Vagina (tissue), 2 donors: ENCODE measurements at regions not wholly inside any gene's neighbourhood (a gene's known extent, or its start where the extent isn't known, plus 50 kb on each side); places are given as distances from the start of the nearest gene placed in this dataset.

Experiments used
- POLR2A ChIP-seq, 2 donors: fragments of 450-650 bp; IDR thresholded peaks; one replicate each; pipeline ENCODE4 v1.6.1; 2017; ENCODE audit warnings: antibody characterized with exemption in 2 of 2, mild to moderate bottlenecking in 2 of 2, moderate library complexity in 2 of 2
- POLR2AphosphoS5 ChIP-seq, 2 donors: sonication (generic); formaldehyde crosslinking; IDR thresholded peaks; one replicate each; pipeline ENCODE4 v1.9.0; 2017; ENCODE audit warnings: antibody characterized with exemption in 2 of 2, mild to moderate bottlenecking in 2 of 2, low read depth in 1 of 2; ENCODE audit not compliant: insufficient read depth in 1 of 2
- TF ChIP-seq, protein P1 (sequence below), 3 experiments: fragments of 450-650 bp in 2 of 3; fragments of 200-600 bp in 1 of 3; sonication (generic) in 1 of 3; IDR thresholded peaks; one replicate each; pipeline ENCODE4 v1.5.1; 2017 to 2019; ENCODE audit warnings: antibody characterized with exemption in 3 of 3, mild to moderate bottlenecking in 2 of 3, moderate library complexity in 2 of 3

DNA sequence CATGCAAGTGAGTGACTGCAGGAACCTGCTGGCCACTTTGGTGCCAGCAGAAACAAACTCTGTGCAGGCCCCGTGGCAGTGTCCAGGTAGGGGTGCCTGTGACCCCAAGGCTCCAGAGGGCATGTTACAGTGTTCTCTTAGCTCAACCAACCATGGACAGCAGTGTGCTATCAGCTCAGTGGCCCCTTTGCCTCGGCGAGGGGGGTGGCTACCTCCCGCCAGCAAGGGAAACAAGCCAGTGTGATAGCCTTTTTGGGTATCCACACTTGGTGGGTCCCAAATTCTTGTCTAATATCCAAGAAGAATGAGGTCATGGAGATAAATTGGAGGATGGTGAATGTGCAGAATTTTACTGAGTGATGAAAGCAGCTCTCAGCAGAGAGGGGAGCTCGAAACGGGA lies 298.6 kb upstream of the SLC30A5 start:
- TF ChIP-seq, protein P1, sequence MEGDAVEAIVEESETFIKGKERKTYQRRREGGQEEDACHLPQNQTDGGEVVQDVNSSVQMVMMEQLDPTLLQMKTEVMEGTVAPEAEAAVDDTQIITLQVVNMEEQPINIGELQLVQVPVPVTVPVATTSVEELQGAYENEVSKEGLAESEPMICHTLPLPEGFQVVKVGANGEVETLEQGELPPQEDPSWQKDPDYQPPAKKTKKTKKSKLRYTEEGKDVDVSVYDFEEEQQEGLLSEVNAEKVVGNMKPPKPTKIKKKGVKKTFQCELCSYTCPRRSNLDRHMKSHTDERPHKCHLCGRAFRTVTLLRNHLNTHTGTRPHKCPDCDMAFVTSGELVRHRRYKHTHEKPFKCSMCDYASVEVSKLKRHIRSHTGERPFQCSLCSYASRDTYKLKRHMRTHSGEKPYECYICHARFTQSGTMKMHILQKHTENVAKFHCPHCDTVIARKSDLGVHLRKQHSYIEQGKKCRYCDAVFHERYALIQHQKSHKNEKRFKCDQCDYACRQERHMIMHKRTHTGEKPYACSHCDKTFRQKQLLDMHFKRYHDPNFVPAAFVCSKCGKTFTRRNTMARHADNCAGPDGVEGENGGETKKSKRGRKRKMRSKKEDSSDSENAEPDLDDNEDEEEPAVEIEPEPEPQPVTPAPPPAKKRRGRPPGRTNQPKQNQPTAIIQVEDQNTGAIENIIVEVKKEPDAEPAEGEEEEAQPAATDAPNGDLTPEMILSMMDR (IDR thresholded peaks at IDR 0.05), result no peak
- TF ChIP-seq POLR2A (IDR thresholded peaks at IDR 0.05) (no peak), POLR2AphosphoS5 (IDR thresholded peaks at IDR 0.05; ENCODE audit: insufficient read depth in 1 of 2, low read depth in 1 of 2) (no peak)
